ENCODE measurements at regions not wholly inside any gene's neighbourhood (a gene's known extent, or its start where the extent isn't known, plus 50 kb on each side); places are given as distances from the start of the nearest gene placed in this dataset.

DNA sequence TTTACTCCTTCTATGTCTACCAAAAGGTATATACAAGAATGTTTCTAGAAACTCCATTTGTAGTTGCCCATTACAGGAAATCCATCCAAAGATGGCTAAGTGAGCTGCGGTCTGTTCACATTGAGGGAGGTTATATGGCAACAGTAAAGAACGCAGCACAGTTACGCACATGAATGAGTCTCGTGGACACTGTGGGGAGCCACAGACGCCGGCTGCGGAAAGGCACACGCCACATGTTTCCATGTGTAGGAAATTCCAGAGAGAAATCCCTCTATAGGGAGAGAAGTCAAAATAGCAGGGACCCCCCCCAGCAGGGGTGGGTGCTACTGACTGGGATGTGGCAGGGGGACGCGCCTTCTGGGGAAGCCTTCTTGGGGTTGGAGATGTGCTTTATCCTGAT, 139.0 kb upstream of the NCOR2 start:
- no peak for DNase-seq (ENCODE audit: low spot score)
- TF ChIP-seq, protein P1, sequence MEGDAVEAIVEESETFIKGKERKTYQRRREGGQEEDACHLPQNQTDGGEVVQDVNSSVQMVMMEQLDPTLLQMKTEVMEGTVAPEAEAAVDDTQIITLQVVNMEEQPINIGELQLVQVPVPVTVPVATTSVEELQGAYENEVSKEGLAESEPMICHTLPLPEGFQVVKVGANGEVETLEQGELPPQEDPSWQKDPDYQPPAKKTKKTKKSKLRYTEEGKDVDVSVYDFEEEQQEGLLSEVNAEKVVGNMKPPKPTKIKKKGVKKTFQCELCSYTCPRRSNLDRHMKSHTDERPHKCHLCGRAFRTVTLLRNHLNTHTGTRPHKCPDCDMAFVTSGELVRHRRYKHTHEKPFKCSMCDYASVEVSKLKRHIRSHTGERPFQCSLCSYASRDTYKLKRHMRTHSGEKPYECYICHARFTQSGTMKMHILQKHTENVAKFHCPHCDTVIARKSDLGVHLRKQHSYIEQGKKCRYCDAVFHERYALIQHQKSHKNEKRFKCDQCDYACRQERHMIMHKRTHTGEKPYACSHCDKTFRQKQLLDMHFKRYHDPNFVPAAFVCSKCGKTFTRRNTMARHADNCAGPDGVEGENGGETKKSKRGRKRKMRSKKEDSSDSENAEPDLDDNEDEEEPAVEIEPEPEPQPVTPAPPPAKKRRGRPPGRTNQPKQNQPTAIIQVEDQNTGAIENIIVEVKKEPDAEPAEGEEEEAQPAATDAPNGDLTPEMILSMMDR (IDR thresholded peaks at IDR 0.05; ENCODE audit: extremely low read depth, missing control alignments) = no peak

DNA sequence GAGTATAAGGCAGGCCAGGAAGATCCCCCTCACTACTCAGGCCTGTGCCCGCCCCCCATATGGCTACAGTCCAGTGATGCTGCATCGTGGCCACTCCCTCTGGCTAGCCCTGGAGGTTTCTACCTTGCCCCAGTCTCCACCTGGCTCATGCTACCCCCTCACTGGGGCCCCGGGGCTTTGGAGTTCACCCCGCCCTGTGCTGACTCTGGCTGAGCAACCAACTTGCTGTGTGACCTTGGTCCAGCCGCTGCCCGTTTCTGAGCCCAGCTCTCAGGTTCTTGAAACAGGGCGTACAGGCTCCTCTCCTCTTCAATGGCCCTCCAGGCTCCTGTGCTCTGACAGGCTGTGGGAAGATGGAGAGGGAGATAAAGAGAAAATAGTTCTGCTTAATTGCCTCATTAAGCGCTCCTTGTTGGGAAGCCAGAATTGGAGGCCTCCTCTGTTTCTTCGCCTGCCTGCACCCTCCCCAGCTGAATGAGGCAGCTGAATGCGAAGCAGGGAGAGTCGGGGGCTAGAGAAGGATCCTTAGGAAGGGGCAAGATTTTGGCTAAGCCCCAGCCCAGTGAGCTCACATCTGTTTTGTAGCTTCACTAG, 138.2 kb upstream of the NCOR2 start:
- TF ChIP-seq, protein P1 (IDR thresholded peaks at IDR 0.05; ENCODE audit: extremely low read depth, missing control alignments) = no peak

DNA sequence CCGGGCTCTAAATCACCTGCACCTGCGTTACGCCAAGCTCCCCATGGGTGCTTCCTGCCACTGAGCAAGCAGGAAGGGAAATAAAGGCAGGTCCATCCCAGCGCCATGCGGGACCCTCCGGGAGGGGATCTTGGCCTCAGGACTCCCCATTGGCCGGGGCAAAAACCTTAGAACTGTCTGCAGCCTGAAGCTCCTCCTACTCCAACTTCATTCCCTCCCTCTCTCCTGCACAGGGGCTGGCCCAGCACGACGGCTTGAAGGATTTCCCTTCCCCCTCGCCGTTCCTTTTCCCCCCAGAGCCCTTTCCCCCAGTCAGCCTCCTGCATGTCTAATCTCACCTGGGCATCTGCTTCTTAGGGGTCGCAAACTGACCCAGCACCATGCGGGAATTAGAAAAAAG, 137.2 kb upstream of the NCOR2 start:
- TF ChIP-seq, protein P1 (IDR thresholded peaks at IDR 0.05; ENCODE audit: extremely low read depth, missing control alignments) = no peak
- no peak for DNase-seq (ENCODE audit: low spot score)

More for the DNA sequence above, 138.2 kb upstream of the NCOR2 start:
- no peak for DNase-seq (ENCODE audit: low spot score)

DNA sequence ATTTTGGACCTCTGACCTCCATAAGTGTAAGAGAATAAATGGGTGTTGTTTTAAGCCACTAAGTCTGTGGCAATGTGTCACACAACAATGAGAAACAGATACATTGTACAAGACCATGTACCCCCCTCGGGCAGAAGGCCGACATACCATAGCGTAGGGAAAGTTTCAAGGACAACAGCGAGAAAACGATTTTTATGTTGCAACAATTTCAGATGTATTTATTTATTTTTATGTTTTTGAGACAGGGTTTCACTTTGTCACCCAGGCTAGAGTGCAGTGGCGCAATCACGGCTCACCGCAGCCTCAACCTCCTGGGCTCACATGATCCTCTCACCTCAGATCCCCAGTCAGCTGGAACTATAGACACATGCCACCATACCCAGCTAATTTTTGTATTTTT, 136.4 kb upstream of the NCOR2 start:
- DNase-seq (ENCODE audit: low spot score) = no peak
- TF ChIP-seq, protein P1 (IDR thresholded peaks at IDR 0.05; ENCODE audit: extremely low read depth, missing control alignments) = no peak

DNA sequence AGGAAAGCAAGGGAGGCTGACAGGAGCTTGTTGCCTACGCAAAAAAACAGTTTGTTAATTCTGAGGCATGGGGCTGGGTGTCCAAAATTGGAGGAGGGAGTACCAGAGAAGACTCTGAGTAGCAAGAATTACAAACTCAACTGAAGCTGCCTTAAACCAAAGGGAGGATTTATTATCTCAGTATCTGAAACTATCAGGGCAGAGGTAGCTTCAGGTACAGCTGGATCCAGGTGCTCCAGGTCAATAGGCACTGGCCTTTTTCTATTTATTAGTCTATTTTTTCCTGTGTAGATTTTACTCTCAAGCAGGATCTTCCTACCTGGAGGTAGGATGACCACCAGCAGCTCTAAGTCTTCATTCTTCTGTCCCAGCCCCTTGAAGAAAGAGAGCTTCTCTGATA, 135.3 kb upstream of the NCOR2 start:
- no peak for DNase-seq (ENCODE audit: low spot score)
- TF ChIP-seq, protein P1 (IDR thresholded peaks at IDR 0.05; ENCODE audit: extremely low read depth, missing control alignments) = no peak

DNA sequence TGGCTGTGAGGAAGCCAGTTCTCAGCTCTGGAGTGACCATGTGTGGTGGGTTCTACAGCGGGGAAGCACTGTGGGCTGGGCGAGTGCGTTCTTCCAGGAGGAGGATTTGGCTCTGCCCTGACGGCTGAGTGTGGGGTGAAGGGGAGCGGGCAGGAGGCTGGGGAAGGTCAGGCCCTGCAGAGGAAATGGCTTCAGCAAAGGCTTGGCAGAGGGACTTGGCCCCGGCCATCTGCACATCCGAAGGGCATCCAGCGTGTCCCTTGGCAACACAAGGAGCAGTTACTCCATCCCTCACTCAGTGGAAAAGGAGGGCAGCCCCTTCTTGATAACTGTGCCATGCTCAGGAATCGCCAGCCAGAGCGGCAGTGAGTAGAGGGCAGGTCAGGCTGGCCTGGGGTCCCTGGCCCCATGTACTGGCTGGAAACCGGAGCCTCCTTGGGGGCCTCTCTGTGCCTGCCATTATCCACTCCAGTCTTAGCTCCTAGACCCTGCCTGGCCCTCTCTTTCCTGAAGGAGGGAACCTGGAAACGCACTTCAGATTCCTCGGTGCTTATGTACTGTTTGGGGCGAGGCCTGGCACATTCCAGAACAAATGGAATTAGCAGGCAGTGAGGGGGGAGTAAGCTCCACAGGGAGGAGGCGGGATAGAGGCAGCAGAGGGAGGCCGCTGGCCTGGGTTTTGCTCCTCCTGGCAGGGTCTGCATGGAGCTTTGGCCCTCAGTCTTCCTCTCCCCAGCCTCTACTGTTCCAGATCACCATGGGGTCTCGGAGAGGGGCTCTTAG, 133.6 kb upstream of the NCOR2 start:
- no peak for DNase-seq (ENCODE audit: low spot score)
- TF ChIP-seq, protein P1 (IDR thresholded peaks at IDR 0.05; ENCODE audit: extremely low read depth, missing control alignments) = no peak

DNA sequence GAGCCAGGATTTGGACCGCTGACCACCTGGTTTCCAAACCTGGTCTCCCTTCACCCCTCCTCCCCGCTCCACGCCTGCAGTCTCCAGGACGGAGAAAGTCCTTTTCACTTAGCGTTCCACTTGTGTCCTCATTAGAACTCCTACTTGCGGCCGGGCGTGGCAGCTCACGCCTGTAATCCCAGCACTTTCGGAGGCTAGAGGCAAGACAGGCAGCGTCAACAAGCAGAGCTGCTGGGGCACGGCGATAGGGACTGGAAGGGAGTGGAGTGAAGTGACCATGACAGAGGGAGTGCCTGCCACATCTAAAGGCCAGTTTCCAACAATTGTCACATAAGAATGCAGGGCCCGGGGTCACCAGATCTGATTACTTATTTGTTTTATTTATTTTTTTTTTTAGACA, 132.5 kb upstream of the NCOR2 start:
- TF ChIP-seq, protein P1 (IDR thresholded peaks at IDR 0.05; ENCODE audit: extremely low read depth, missing control alignments) = no peak
- no peak for DNase-seq (ENCODE audit: low spot score)

Measured in GM20000 (cell line).